ENCODE measurements at regions not wholly inside any gene's neighbourhood (a gene's known extent, or its start where the extent isn't known, plus 50 kb on each side); places are given as distances from the start of the nearest gene placed in this dataset.
A peak's percentile ranks its signal among the peaks of the same experiment; 100 is the strongest.

- 81 to 94% methylated on average over 4 of the region's 4 CpGs for WGBS, 2 donors
- intact Hi-C loops (cut with DNase I; ENCODE audit: low total_unique reads) = no loop called here
- TF ChIP-seq CTCF (IDR thresholded peaks at IDR 0.05) = no peak
- TF ChIP-seq POLR2A (IDR thresholded peaks at IDR 0.05) = no peak
These were observed 109.0 kb downstream of the NXNL2 start for GRCh38 chr9:88643931-88644330.

GRCh38 chr9:88645172-88645878, 110.3 kb downstream of the NXNL2 start:
- no peak overlapping the region for H3K4me3 ChIP-seq (ENCODE audit: low read depth, poor library complexity, severe bottlenecking)
- WGBS, 2 donors = 75 to 81% methylated on average over 7 of the region's 7 CpGs
- TF ChIP-seq CTCF (IDR thresholded peaks at IDR 0.05) (no peak), POLR2A (IDR thresholded peaks at IDR 0.05) (no peak)
- DNase-seq (ENCODE audit: low spot score in 2 of 2) = no peak
- intact Hi-C loops (cut with DNase I; ENCODE audit: low total_unique reads) = no loop called here

More at GRCh38 chr9:88643931-88644330, 109.0 kb downstream of the NXNL2 start:
- H3K4me3 ChIP-seq (ENCODE audit: low read depth, poor library complexity, severe bottlenecking) = no peak overlapping the region
- no peak for DNase-seq (ENCODE audit: low spot score in 2 of 2)

- no peak for DNase-seq (ENCODE audit: low spot score in 2 of 2)
- TF ChIP-seq CTCF (IDR thresholded peaks at IDR 0.05) = no peak
- TF ChIP-seq POLR2A (IDR thresholded peaks at IDR 0.05) = no peak
- WGBS, 2 donors = 82 to 88% methylated on average over 10 of the region's 10 CpGs
- H3K4me3 ChIP-seq (ENCODE audit: low read depth, poor library complexity, severe bottlenecking) = no peak overlapping the region
- intact Hi-C loops (cut with DNase I; ENCODE audit: low total_unique reads) = no loop called here
These were observed 110.9 kb downstream of the NXNL2 start for GRCh38 chr9:88645879-88646199.

- intact Hi-C loops (cut with DNase I; ENCODE audit: low total_unique reads) = no loop called here
- 81 to 89% methylated on average over 8 of the region's 8 CpGs for WGBS, 2 donors
- no peak for DNase-seq (ENCODE audit: low spot score in 2 of 2)
- no peak overlapping the region for H3K4me3 ChIP-seq (ENCODE audit: low read depth, poor library complexity, severe bottlenecking)
- no peak for TF ChIP-seq CTCF (IDR thresholded peaks at IDR 0.05)
- no peak for TF ChIP-seq POLR2A (IDR thresholded peaks at IDR 0.05)
These were observed 111.7 kb downstream of the NXNL2 start for GRCh38 chr9:88646539-88647300.

DNA sequence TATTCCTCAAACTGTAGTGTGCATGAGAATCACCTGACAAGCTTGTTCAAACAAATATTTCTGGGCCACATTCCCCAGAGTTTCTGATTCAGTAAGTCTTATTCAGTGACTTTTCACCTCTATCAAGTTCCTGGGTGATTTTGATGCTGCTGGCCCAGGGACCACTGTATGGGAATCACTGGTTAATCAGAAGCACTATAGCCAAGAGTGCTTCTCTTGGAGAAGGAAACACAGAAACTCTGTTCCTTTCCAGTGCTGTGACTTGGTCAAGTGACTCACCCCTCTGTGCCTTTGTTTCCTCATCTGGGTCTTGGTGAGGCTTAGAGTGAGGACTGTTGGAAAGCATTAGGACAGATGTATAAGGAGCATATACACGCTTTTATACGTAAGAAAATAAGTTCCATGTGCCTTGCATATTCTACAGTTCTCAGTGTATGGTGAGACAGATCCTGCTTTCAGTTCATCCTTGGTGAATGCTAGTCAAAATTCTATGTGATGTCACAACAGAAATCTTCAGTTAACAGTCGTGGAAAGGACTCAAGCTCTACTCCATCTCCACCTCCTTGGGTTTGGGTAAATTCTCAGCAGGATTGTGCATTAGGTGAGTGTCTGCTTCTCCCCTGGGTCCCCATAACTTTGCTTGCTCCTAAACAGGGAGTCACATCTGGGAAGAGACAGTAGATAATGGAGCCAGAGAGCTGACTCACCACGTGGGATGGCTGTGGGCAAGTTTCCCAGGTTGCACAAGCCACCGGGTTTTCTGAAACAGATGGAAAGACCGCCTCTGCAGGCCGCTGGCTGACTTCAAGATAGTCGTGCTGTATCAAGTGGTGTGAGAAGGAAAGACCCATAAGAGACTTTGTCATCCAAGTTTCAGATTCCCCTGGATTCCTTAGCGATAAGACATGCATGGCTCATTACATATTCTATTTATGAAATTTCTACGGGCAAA, 117.0 kb downstream of the NXNL2 start:
- intact Hi-C loops (cut with DNase I; ENCODE audit: low total_unique reads) = no loop called here
- DNase-seq (ENCODE audit: low spot score in 2 of 2) = peak; percentile 89 to 97
- no peak overlapping the region for H3K4me3 ChIP-seq (ENCODE audit: low read depth, poor library complexity, severe bottlenecking)
- WGBS, 2 donors = 20 to 36% methylated on average over 10 of the region's 10 CpGs
- TF ChIP-seq CTCF (IDR thresholded peaks at IDR 0.05) (no peak), POLR2A (IDR thresholded peaks at IDR 0.05) (no peak)

All from lower leg skin (tissue), 4 donors.